ENCODE measurements at regions not wholly inside any gene's neighbourhood (a gene's known extent, or its start where the extent isn't known, plus 50 kb on each side); places are given as distances from the start of the nearest gene placed in this dataset.
"Not testable (repeated sequence)": the region's sequence is repeated elsewhere in the genome, so short reads cannot be mapped to it uniquely, and the experiment has no call there.

DNA sequence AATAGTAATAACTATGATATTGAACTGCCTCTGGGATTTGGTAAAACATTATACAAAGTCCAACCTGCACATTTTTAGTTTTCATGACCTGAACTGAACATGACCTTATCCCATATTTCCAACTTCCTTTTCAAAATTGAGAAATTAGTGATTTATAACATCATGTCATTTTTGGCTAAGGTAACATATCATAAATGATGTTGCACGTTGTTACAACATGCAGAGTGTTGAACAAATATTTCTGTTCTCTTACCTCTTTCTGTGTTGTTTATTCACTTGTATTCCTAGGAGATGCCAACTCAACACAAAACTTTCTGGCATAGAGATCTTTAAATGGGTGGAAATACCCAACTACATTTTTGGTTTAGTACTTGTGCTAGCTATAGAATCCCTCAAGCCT lies 496.0 kb downstream of the SLC6A15 start:
- H3K4me3 ChIP-seq (ENCODE audit: low read depth, low read length) = no peak overlapping the region
- TF ChIP-seq, protein P1, sequence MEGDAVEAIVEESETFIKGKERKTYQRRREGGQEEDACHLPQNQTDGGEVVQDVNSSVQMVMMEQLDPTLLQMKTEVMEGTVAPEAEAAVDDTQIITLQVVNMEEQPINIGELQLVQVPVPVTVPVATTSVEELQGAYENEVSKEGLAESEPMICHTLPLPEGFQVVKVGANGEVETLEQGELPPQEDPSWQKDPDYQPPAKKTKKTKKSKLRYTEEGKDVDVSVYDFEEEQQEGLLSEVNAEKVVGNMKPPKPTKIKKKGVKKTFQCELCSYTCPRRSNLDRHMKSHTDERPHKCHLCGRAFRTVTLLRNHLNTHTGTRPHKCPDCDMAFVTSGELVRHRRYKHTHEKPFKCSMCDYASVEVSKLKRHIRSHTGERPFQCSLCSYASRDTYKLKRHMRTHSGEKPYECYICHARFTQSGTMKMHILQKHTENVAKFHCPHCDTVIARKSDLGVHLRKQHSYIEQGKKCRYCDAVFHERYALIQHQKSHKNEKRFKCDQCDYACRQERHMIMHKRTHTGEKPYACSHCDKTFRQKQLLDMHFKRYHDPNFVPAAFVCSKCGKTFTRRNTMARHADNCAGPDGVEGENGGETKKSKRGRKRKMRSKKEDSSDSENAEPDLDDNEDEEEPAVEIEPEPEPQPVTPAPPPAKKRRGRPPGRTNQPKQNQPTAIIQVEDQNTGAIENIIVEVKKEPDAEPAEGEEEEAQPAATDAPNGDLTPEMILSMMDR (IDR thresholded peaks at IDR 0.05; ENCODE audit: borderline replicate concordance, insufficient read depth, low read depth, low read length) = no peak

DNA sequence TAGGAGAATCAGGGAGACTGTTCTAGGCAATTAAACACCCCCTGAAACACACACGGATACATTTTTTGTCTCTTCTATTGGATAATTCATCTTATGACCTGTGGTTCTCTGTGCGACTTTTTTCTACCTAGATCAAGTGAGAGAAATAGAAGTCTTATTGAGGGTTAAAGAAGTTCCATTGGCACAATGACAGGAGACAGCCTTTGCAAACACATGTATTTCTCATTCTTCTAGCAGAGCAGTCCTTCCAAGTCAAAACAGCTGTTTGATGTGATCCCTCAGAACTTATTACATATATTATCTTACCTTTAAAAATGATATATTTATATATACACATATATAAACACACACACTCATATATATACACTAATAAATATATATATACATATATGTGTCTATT lies 496.7 kb downstream of the SLC6A15 start:
- TF ChIP-seq, protein P1 (IDR thresholded peaks at IDR 0.05; ENCODE audit: borderline replicate concordance, insufficient read depth, low read depth, low read length) = no peak
- H3K4me3 ChIP-seq (ENCODE audit: low read depth, low read length) = no peak overlapping the region

DNA sequence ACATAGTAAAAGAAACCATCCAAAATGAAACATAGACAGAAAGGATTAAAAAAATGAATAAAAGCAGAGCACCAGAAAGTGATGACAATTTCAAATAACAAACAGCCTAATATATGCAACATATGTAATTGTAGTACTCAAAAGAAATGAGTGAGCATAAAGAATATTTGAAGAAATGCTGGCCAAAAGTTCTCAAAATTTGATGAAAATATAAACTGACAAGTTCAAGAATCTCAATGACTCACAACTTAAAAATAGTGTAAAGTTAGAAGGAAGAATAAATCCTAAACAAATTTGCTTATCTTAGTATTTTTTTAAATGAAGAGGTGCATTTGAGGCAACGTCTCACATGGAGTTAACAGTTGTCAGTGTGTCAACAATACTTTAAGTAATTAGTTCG lies 498.9 kb downstream of the SLC6A15 start:
- TF ChIP-seq, protein P1 (IDR thresholded peaks at IDR 0.05; ENCODE audit: borderline replicate concordance, insufficient read depth, low read depth, low read length) = no peak
- H3K4me3 ChIP-seq (ENCODE audit: low read depth, low read length) = no peak overlapping the region

DNA sequence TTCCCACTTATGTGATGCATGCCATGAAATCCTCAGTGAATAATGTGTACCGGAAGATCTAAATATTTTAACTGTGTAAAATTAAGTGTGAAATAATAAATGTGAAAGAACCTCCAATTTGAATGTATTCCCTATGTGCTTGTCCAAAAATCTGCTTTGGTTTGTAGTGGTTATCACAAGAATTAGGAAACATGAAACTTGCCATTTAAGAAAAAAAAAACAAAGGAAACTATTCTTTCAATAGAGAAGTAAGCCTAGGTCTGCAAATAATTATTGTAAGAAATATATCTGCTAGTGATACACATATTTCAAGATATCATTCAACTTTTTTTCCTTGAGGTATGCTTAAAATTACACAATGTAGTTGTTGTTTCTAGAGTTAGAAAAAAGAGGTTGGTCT lies 500.4 kb downstream of the SLC6A15 start:
- no peak overlapping the region for H3K4me3 ChIP-seq (ENCODE audit: low read depth, low read length)
- TF ChIP-seq, protein P1 (IDR thresholded peaks at IDR 0.05; ENCODE audit: borderline replicate concordance, insufficient read depth, low read depth, low read length) = no peak

GRCh38 chr12:84411031-84411430 lies 501.6 kb downstream of the SLC6A15 start:
- TF ChIP-seq, protein P1 (IDR thresholded peaks at IDR 0.05; ENCODE audit: borderline replicate concordance, insufficient read depth, low read depth, low read length) = no peak
- no peak overlapping the region for H3K4me3 ChIP-seq (ENCODE audit: low read depth, low read length)

DNA sequence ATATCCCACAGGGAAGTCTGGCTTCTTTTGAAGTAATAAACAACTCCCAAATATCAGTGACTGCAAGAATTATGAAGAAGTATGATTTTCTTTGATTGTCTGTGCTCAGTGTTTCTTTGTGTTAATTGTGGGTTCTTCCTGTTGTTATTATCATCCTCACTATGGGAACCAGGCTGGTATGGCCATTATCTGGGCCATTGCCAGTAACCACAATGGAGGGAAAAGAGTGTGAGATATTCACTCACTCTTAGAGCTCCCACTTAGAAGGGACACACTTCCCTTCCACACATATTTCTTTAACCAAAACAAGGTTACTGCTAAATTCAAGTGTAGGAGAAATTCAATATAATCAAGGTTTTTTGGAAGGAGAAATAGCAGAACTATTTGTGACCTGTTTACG lies 503.7 kb downstream of the SLC6A15 start:
- H3K4me3 ChIP-seq (ENCODE audit: low read depth, low read length) = no peak overlapping the region
- TF ChIP-seq, protein P1 (IDR thresholded peaks at IDR 0.05; ENCODE audit: borderline replicate concordance, insufficient read depth, low read depth, low read length) = no peak

- H3K4me3 ChIP-seq (ENCODE audit: low read depth, low read length) = not testable (repeated sequence)
Measured at GRCh38 chr12:84406720-84407119, 505.9 kb downstream of the SLC6A15 start.

GRCh38 chr12:84397846-84398245 lies 514.8 kb downstream of the SLC6A15 start:
- no peak overlapping the region for H3K4me3 ChIP-seq (ENCODE audit: low read depth, low read length)
- TF ChIP-seq, protein P1 (IDR thresholded peaks at IDR 0.05; ENCODE audit: borderline replicate concordance, insufficient read depth, low read depth, low read length) = no peak
